ENCODE measurements at regions not wholly inside any gene's neighbourhood (a gene's known extent, or its start where the extent isn't known, plus 50 kb on each side); places are given as distances from the start of the nearest gene placed in this dataset.

GRCh38 chr6:15106958-15107643, 138.8 kb upstream of the JARID2 start:
- CTCF ChIA-PET, result interaction anchor here (0.7 kb wide), 1 partner anchor 44 kb away, joined by 3 read pairs; no protein-coding TSS in a partner anchor
- WGBS (ENCODE audit: low lambda C conversion rate), result 49% methylated on average over 12 of the region's 12 CpGs
- POLR2A ChIA-PET, result interaction anchor here (0.7 kb wide), 1 partner anchor 10 kb away, joined by 3 read pairs; no protein-coding TSS in a partner anchor

GRCh38 chr6:15107644-15108382, 138.1 kb upstream of the JARID2 start:
- POLR2A ChIA-PET, result no interaction called here
- WGBS (ENCODE audit: low lambda C conversion rate), result 58% methylated on average over 9 of the region's 9 CpGs
- Histone ChIP-seq H3F3A (replicated peaks; ENCODE audit: insufficient read depth) (no peaks in the 10 kb centered on the region), H3K9me2 (no peaks in the 10 kb centered on the region), H3K9ac (no peak overlapping the region), H3K9me3 (no peaks in the 10 kb centered on the region), H3K4me1 (ENCODE audit: control insufficient read depth in 1 of 2, insufficient read depth in 2 of 2, low read depth in 1 of 2, low read length in 1 of 2) (no peaks in the 10 kb centered on the region; a peak in 1 of 4 replicates), H3K4me3 (ENCODE audit: low read depth in 2 of 2, low read length in 1 of 2) (no peak overlapping the region), H3K27me3 (ENCODE audit: insufficient read depth) (no peaks in the 10 kb centered on the region), H2AFZ (ENCODE audit: low read depth) (no peak overlapping the region), H3K36me3 (replicated peaks in 1 of 2; ENCODE audit: control insufficient read depth in 1 of 2, insufficient read depth in 2 of 2, low read length in 1 of 2) (no peaks in the 10 kb centered on the region), H3K79me2 (ENCODE audit: insufficient read depth) (no peaks in the 10 kb centered on the region), H4K20me1 (ENCODE audit: insufficient read depth) (no peaks in the 10 kb centered on the region), H3K27ac (ENCODE audit: low read depth in 2 of 2, low read length in 1 of 2) (no peak overlapping the region), H3K4me2 (no peak overlapping the region)
- no peak for DNase-seq
- TF ChIP-seq MEF2A (IDR thresholded peaks at IDR 0.05; ENCODE audit: borderline replicate concordance, low read depth), result no peak
- TF ChIP-seq CTCF (IDR thresholded peaks at IDR 0.05), result no peak
- no peak for TF ChIP-seq MAX (IDR thresholded peaks at IDR 0.05; ENCODE audit: low read depth)
- no peak for TF ChIP-seq TCF12 (IDR thresholded peaks at IDR 0.05)
- TF ChIP-seq GABPA (IDR thresholded peaks at IDR 0.05; ENCODE audit: low read depth), result no peak
- TF ChIP-seq RFX5 (IDR thresholded peaks at IDR 0.05; ENCODE audit: low read length), result no peak
- TF ChIP-seq USF2 (IDR thresholded peaks at IDR 0.05; ENCODE audit: borderline replicate concordance, low read depth, low read length), result no peak
- TF ChIP-seq CHD2 (IDR thresholded peaks at IDR 0.05; ENCODE audit: low read length, partially characterized antibody), result no peak
- TF ChIP-seq GATA2 (CRISPR knock-in tag; IDR thresholded peaks at IDR 0.05), result no peak
- TF ChIP-seq JUND (IDR thresholded peaks at IDR 0.05), result no peak
- no peak for TF ChIP-seq FOXJ3 (CRISPR knock-in tag; IDR thresholded peaks at IDR 0.05)
- no peak for TF ChIP-seq SMC3 (IDR thresholded peaks at IDR 0.05; ENCODE audit: low read depth, low read length)
- CTCF ChIA-PET, result interaction anchor here (0.7 kb wide), 1 partner anchor 43 kb away, joined by 3 read pairs; no protein-coding TSS in a partner anchor

More at GRCh38 chr6:15106958-15107643, 138.8 kb upstream of the JARID2 start:
- Histone ChIP-seq H3K9me2 (no peaks in the 10 kb centered on the region), H3K4me3 (ENCODE audit: low read depth in 2 of 2, low read length in 1 of 2) (no peak overlapping the region), H4K20me1 (ENCODE audit: insufficient read depth) (no peaks in the 10 kb centered on the region), H3K9ac (no peak overlapping the region), H3K4me2 (no peak overlapping the region), H3K79me2 (ENCODE audit: insufficient read depth) (no peaks in the 10 kb centered on the region), H3K36me3 (replicated peaks in 1 of 2; ENCODE audit: control insufficient read depth in 1 of 2, insufficient read depth in 2 of 2, low read length in 1 of 2) (no peaks in the 10 kb centered on the region), H3F3A (replicated peaks; ENCODE audit: insufficient read depth) (no peaks in the 10 kb centered on the region), H3K27ac (ENCODE audit: low read depth in 2 of 2, low read length in 1 of 2) (no peak overlapping the region), H2AFZ (ENCODE audit: low read depth) (no peak overlapping the region), H3K27me3 (ENCODE audit: insufficient read depth) (no peaks in the 10 kb centered on the region), H3K4me1 (ENCODE audit: control insufficient read depth in 1 of 2, insufficient read depth in 2 of 2, low read depth in 1 of 2, low read length in 1 of 2) (no peaks in the 10 kb centered on the region; a peak in 1 of 4 replicates), H3K9me3 (no peaks in the 10 kb centered on the region)
- no peak for DNase-seq
- TF ChIP-seq MEF2A (IDR thresholded peaks at IDR 0.05; ENCODE audit: borderline replicate concordance, low read depth) (no peak), RXRA (IDR thresholded peaks at IDR 0.05; ENCODE audit: borderline replicate concordance, low read depth) (no peak), EZH2phosphoT487 (IDR thresholded peaks at IDR 0.05; ENCODE audit: borderline replicate concordance, low read depth) (no peak), SMC3 (IDR thresholded peaks at IDR 0.05; ENCODE audit: low read depth, low read length) (no peak), TAF1 (IDR thresholded peaks at IDR 0.05; ENCODE audit: borderline replicate concordance, low read depth, low read length) (no peak), RCOR1 (IDR thresholded peaks at IDR 0.05; ENCODE audit: low read length) (no peak), NFIC (IDR thresholded peaks at IDR 0.05; ENCODE audit: borderline replicate concordance) (no peak), NRF1 (IDR thresholded peaks at IDR 0.05; ENCODE audit: low read depth, low read length) (no peak), FOXJ3 (CRISPR knock-in tag; IDR thresholded peaks at IDR 0.05) (no peak), MAX (IDR thresholded peaks at IDR 0.05; ENCODE audit: low read depth) (no peak), GABPA (IDR thresholded peaks at IDR 0.05; ENCODE audit: low read depth) (no peak), FOXM1 (IDR thresholded peaks at IDR 0.05; ENCODE audit: low read depth) (no peak), POLR2AphosphoS5 (IDR thresholded peaks at IDR 0.05; ENCODE audit: low read depth, low read length) (no peak), PBX3 (IDR thresholded peaks at IDR 0.05) (no peak), MXI1 (IDR thresholded peaks at IDR 0.05; ENCODE audit: low read depth, low read length) (no peak), SIN3A (IDR thresholded peaks at IDR 0.05; ENCODE audit: borderline replicate concordance, low read depth, low read length) (no peak), ELF1 (IDR thresholded peaks at IDR 0.05) (no peak), CHD2 (IDR thresholded peaks at IDR 0.05; ENCODE audit: low read length, partially characterized antibody) (no peak), TCF12 (IDR thresholded peaks at IDR 0.05) (no peak)

All from SK-N-SH (cell line).